ENCODE measurements at regions not wholly inside any gene's neighbourhood (a gene's known extent, or its start where the extent isn't known, plus 50 kb on each side); places are given as distances from the start of the nearest gene placed in this dataset.

DNA sequence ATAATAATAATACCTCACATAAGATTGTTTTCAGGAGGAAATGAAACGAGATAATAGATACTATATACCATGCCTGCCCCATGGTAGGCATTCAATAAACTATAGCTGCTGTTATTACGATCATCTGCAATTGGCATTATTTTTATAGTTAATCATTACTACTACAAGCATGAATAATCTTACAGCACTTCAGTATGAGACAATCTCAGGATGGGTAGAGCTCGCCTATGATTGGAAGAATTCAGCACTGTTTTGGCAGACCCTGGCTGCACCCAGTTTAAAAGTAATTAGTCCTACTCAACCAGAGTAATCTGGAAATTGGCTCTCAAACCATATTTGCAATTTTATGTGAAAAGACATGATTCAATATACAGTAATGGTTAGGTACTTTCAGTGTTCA is 105.0 kb upstream of the DPYD start:
- no peak overlapping the region for H3K4me3 ChIP-seq (replicated peaks in 1 of 3; ENCODE audit: low read depth in 2 of 3, low read length in 3 of 3)
- Mint-ChIP-seq H3K27me3 (ENCODE audit: low read depth in 3 of 3) (no peaks in the 10 kb centered on the region), H3K4me3 (no peak overlapping the region), H3K27ac (no peak overlapping the region), H3K9me3 (no peaks in the 10 kb centered on the region), H3K4me1 (no peaks in the 10 kb centered on the region), H3K36me3 (no peaks in the 10 kb centered on the region)
- H3K27ac ChIP-seq (ENCODE audit: low read depth in 1 of 2, low read length in 2 of 2), result no peak overlapping the region
- no peak for DNase-seq
- H3K27me3 ChIP-seq (ENCODE audit: control insufficient read depth in 2 of 2, insufficient read depth in 2 of 2, low read length in 2 of 2), result no peaks in the 10 kb centered on the region
- H3K36me3 ChIP-seq (replicated peaks in 1 of 2; ENCODE audit: control insufficient read depth in 1 of 2, insufficient read depth in 2 of 2, low read length in 2 of 2), result no peaks in the 10 kb centered on the region
- TF ChIP-seq, protein P1, sequence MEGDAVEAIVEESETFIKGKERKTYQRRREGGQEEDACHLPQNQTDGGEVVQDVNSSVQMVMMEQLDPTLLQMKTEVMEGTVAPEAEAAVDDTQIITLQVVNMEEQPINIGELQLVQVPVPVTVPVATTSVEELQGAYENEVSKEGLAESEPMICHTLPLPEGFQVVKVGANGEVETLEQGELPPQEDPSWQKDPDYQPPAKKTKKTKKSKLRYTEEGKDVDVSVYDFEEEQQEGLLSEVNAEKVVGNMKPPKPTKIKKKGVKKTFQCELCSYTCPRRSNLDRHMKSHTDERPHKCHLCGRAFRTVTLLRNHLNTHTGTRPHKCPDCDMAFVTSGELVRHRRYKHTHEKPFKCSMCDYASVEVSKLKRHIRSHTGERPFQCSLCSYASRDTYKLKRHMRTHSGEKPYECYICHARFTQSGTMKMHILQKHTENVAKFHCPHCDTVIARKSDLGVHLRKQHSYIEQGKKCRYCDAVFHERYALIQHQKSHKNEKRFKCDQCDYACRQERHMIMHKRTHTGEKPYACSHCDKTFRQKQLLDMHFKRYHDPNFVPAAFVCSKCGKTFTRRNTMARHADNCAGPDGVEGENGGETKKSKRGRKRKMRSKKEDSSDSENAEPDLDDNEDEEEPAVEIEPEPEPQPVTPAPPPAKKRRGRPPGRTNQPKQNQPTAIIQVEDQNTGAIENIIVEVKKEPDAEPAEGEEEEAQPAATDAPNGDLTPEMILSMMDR (IDR thresholded peaks at IDR 0.05), result no peak
- H3K4me2 ChIP-seq (replicated peaks; ENCODE audit: extremely low read depth, low read length, poor library complexity, severe bottlenecking), result no peak overlapping the region
- H3K4me1 ChIP-seq (ENCODE audit: control insufficient read depth in 1 of 2, insufficient read depth in 2 of 2, low read length in 2 of 2), result no peaks in the 10 kb centered on the region
- H3K79me2 ChIP-seq (ENCODE audit: insufficient read depth, low read length), result no peaks in the 10 kb centered on the region
- no peak overlapping the region for H3K9ac ChIP-seq (ENCODE audit: insufficient read depth, low read length, poor library complexity, severe bottlenecking)
- H2AFZ ChIP-seq (ENCODE audit: insufficient read depth, low read depth, low read length, poor library complexity, severe bottlenecking), result no peak overlapping the region
- no peaks in the 10 kb centered on the region for H3K9me3 ChIP-seq (replicated peaks in 1 of 2; ENCODE audit: control insufficient read depth in 1 of 2, insufficient read depth in 1 of 2, low read length in 2 of 2)
- H4K20me1 ChIP-seq (ENCODE audit: insufficient read depth, low read length), result no peaks in the 10 kb centered on the region
- intact Hi-C loops (cut with micrococcal nuclease), result no loop called here
- no CpG with 5 or more reads among the region's 3 CpGs for WGBS (ENCODE audit: insufficient coverage)

DNA sequence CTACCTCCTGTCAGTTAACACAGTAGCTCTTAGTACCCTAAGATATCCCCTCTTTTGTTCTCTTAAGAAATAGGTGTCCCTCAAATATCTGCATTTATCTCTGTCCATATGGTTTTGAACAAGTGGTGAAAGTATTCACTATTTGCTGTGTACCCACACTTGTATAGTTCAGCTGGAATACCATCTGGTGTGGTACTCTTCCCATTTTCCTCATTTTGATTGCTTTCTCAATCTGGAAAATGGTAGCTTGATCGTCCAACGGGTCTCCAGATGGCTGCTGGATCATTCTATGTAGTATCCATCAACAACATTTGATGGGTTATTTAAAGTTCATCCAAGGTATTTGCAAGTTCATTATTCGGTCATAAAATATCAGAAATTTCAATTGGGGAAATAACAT is 100.3 kb upstream of the DPYD start:
- Mint-ChIP-seq H3K4me3 (no peak overlapping the region), H3K27me3 (ENCODE audit: low read depth in 3 of 3) (peaks cover 0 to 2% (median 0%) of the 10 kb centered on the region in 3 donors), H3K27ac (no peak overlapping the region), H3K9me3 (peaks cover 0 to 3% (median 0%) of the 10 kb centered on the region in 7 donors), H3K36me3 (no peaks in the 10 kb centered on the region), H3K4me1 (no peaks in the 10 kb centered on the region)
- Histone ChIP-seq H3K4me1 (ENCODE audit: control insufficient read depth in 1 of 2, insufficient read depth in 2 of 2, low read length in 2 of 2) (no peaks in the 10 kb centered on the region), H3K27me3 (ENCODE audit: control insufficient read depth in 2 of 2, insufficient read depth in 2 of 2, low read length in 2 of 2) (no peaks in the 10 kb centered on the region), H3K4me2 (replicated peaks; ENCODE audit: extremely low read depth, low read length, poor library complexity, severe bottlenecking) (no peak overlapping the region), H3K9ac (ENCODE audit: insufficient read depth, low read length, poor library complexity, severe bottlenecking) (no peak overlapping the region), H2AFZ (ENCODE audit: insufficient read depth, low read depth, low read length, poor library complexity, severe bottlenecking) (no peak overlapping the region), H3K79me2 (ENCODE audit: insufficient read depth, low read length) (no peaks in the 10 kb centered on the region), H3K4me3 (replicated peaks in 1 of 3; ENCODE audit: low read depth in 2 of 3, low read length in 3 of 3) (no peak overlapping the region), H3K36me3 (replicated peaks in 1 of 2; ENCODE audit: control insufficient read depth in 1 of 2, insufficient read depth in 2 of 2, low read length in 2 of 2) (no peaks in the 10 kb centered on the region), H3K9me3 (replicated peaks in 1 of 2; ENCODE audit: control insufficient read depth in 1 of 2, insufficient read depth in 1 of 2, low read length in 2 of 2) (no peaks in the 10 kb centered on the region), H3K27ac (ENCODE audit: low read depth in 1 of 2, low read length in 2 of 2) (no peak overlapping the region), H4K20me1 (ENCODE audit: insufficient read depth, low read length) (no peaks in the 10 kb centered on the region)
- intact Hi-C loops (cut with micrococcal nuclease), result no loop called here
- TF ChIP-seq, protein P1 (IDR thresholded peaks at IDR 0.05), result no peak
- DNase-seq, result no peak
- WGBS (ENCODE audit: insufficient coverage), result no CpG with 5 or more reads among the region's 3 CpGs
